Suppressor macrophage treated with lipopolysaccharide for 4 hours (primary cell): ENCODE measurements at regions not wholly inside any gene's neighbourhood (a gene's known extent, or its start where the extent isn't known, plus 50 kb on each side); places are given as distances from the start of the nearest gene placed in this dataset.
"Not testable (repeated sequence)": the region's sequence is repeated elsewhere in the genome, so short reads cannot be mapped to it uniquely, and the experiment has no call there.

Experiments used
- DNase-seq: peaks from one replicate; pipeline ENCODE4 v3.0.0-alpha.2; 2020

DNA sequence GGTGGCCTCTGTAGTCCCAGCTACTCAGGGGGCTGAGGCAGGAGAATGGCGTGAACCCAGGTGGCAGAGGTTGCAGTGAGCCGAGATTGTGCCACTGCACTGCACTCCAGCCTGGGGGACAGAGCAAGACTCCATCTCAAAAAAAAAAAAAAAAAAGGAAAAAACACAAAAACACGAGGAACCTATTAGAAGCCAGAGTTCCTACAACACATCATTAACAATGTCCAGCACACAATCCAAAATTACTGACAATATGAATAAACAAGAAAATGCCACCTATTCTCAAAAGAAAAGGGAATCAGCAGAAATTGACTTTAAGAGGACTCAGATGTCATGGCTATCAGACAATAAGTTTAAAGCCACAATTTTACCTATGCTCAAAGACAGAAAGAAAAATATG, 57.3 kb upstream of the HS3ST3A1 start:
- not testable (repeated sequence) for DNase-seq

DNA sequence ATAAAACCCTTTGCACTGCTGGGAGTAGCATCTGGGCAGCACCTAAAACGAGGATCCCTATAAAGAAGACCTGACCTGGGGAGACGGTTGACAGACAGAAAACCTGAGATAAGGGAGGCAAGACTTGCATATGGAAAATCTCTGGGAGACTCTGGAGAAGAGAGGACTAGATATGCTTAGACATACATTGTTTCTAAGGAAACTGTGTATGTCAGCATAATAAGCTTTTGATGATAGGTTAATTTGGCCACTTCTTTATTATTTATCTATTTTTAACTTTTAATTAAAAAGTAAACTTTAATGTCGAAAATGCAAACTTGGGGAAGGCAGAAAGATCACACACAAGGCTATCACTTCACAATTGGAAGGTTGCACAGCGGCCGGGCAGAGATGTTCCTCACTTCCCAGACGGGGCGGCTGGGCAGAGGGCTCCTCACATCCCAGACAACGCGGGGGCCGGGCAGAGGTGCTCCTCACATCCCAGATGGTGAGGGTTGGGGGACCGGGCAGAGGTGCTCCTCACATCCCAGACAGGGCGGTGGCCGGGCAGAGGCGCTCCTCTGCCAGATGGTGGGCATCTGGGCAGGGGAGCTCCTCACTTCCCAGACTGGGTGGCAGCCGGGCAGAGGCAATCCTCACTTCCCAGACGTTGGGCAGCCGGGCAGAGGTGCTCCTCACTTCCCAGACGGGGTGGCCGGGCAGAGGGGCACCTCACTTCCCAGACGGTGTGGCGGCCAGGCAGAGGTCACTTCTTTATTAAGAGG, 64.3 kb upstream of the HS3ST3A1 start:
- DNase-seq = no peak

- DNase-seq = no peak
These were observed 69.6 kb upstream of the HS3ST3A1 start for GRCh38 chr17:13671341-13671740.

DNA sequence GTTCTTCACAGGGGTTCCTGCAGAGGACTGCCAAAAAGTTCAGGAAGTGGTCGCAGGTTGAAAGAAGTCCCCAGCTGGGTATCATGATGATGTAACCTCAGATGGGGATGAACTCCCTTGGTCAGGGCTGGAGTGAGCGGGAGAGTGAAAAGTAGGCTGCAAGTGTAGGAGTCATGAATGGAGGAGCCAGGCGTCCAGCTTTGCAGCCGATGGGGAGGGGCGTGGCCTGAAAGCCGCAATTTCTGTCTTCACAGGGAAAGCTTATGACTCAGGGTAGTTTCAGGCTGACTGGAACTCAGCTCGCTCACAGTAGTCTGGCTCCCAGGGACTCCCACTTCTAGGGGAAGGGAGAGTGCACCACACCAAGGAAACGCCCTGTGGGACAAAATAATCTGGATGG, 70.0 kb upstream of the HS3ST3A1 start:
- DNase-seq = no peak

- DNase-seq = no peak
These were observed 76.6 kb upstream of the HS3ST3A1 start for GRCh38 chr17:13678361-13678760.

DNA sequence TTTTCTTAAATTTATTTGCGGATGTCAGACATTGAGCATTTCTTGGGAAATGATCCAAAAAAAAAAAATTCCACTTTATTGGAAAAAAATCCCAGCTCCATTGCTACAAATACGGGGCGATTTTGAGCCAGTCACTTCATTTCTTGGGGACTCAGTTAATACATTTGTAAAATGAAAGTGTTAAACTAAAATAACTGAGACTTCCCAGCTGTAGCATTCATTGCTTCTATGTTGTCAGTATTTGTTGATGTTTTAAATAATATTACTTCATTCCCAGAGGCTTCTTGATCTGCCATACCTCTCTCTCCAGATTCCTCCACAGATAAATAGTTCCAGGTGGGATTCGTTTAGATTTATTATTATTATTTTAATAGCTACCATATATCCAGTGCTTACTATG, 77.1 kb upstream of the HS3ST3A1 start:
- no peak for DNase-seq

DNA sequence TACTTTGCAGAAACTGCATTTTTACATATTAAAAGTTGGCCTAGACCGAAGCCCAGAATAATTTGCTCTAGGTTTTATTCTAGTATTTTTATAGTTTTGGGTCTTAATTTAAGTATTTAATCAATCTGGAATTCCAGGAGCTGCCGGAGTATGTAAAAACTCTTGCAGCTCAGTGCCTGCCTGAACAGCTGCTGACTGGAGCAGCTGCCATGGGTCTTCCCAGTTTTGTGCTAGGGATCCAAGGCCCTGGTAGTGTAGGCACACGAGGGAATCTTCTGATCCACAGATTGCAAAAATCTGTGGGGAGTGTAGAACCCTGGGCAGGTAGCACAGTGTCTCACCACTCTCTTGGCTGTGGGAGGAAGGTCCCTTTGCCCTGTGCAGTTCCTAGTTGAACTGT, 87.0 kb upstream of the HS3ST3A1 start:
- DNase-seq = no peak

- no peak for DNase-seq
These were observed 89.1 kb upstream of the HS3ST3A1 start for GRCh38 chr17:13690806-13691205.

DNA sequence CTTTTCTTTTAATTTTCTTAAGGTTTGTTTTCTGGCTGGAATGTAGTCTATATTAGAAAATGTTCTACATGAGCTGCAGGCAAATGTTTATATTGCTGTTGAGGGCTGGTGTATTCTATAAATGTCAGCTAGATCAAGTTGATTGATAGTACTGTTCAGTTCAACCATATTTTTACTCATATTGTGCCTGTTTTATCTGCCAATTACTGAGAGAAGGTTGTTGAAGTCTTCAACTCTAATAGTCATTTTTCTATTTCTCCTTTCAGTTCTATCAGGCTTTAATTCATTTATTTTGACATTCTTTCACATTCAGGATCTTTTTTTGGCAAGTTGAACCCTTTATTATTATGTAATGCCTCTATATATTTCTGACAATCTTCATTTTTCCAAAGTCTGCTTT, 93.2 kb upstream of the HS3ST3A1 start:
- DNase-seq = no peak

DNA sequence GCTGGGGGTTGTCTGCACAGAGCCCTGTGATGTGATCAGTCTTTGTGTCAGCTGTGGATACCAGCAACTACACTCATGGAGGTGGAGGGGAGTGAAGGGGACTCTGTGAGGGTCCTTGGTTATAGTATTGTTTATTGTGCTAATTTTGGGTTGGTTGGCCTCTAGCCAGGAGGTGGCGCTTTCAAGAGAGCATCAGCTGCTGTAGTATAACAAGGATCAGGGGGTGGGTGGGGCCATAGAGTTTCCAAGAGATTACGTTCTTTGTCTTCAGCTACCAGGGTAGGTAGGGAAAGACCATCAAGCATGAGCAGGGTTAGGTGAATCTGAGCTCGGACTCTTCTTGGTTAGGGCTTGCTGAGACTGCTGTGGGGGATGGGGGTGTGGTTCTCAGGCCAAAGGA, 97.1 kb upstream of the HS3ST3A1 start:
- no peak for DNase-seq

- no peak for DNase-seq
These were observed 97.5 kb upstream of the HS3ST3A1 start for GRCh38 chr17:13699261-13699660.

- DNase-seq = no peak
These were observed 100.5 kb upstream of the HS3ST3A1 start for GRCh38 chr17:13702266-13702665.

DNA sequence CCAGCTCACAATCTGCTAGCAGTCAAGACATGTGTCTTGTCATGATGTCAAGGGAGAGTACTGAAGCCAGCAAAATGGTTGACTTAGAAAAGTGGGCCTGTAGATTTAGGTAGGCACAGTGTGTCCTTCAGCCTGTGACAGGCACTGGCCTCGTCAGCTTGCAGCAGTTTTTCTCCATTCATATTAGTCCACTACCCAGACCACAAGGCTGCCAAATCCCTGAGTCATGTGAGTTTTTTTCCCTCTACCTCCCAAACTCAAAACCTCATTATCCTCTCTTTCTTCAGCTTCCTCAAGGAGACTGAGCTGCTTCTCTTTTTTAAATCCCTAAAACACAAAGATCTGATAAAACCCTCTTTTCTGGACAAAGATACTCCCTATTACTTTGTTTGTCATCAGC, 102.6 kb upstream of the HS3ST3A1 start:
- DNase-seq = no peak

- DNase-seq = no peak
These were observed 103.5 kb upstream of the HS3ST3A1 start for GRCh38 chr17:13705221-13705620.

DNA sequence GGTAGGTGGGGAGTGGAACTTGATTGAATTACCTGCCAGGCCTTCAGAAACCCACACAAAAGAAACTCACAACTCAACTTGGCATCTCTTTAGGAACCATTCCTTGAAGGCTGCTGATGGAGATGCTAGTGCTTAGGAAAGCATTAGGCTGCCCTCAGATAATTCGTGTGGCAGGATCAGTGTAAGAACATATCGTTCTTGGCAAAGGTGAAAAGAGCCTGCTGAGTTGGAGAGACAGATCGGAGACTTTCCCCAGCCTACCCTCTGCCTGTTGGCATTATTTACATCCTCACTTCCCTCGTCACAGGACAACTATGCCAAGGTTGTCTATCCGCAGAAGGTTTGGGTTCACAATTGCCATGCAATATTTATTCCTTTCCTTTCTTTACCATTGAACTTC, 120.0 kb upstream of the HS3ST3A1 start:
- DNase-seq = no peak

GRCh38 chr17:13725288-13725990, 123.7 kb upstream of the HS3ST3A1 start:
- DNase-seq = no peak

DNA sequence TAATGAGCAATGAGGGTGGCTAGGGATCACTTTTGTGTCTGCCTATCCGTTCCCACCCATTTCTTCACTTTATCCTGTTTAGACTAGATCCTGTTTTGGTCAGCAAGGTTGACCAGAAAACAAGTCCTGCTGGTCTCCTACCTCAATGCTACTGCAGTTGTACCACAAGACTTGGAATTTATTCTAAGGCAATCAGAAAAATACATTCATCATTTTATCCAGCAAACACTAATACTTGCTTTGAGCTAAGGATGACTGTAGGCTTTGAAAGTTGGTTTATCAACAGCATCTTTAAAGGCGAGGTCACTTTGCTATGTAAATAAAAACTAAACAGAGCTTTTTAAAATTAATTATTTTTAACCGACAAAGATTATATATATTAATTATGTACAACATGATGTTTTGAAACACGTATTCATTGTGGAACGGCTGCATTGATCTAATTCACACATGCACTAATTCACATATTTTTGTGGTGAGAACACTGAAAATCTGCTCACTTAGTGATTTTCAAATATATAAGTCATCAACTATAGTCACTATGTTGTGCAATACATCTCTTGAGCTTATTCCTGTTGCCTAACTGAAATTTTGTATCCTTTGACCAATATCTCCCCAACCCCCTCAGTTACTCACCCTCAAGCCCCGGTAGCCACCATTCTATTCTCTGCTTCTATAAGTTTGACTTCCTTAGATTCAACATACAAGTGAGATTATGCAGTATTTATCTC, 125.9 kb upstream of the HS3ST3A1 start:
- DNase-seq = peak; percentile 16

DNA sequence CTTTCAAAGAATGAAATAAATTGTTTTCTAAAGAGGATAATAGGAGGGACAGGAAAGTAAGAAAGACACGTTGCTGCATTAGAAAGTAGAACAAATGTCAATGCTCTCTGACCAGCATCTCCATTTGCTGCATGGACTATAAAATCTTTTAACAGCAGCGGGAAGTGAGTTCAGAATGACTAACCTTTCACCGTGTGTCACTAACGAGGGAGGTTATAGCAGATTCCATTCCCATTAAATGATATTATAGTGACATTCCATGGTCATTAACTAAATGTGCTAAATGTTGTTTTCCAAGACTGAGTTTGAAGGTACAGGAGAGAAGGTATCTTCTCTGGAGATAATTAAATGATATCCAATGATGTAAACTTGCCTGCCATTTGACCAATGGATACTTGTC, 127.1 kb upstream of the HS3ST3A1 start:
- no peak for DNase-seq

GRCh38 chr17:13729466-13730134, 127.9 kb upstream of the HS3ST3A1 start:
- no peak for DNase-seq

GRCh38 chr17:13734880-13735279, 133.2 kb upstream of the HS3ST3A1 start:
- no peak for DNase-seq

DNA sequence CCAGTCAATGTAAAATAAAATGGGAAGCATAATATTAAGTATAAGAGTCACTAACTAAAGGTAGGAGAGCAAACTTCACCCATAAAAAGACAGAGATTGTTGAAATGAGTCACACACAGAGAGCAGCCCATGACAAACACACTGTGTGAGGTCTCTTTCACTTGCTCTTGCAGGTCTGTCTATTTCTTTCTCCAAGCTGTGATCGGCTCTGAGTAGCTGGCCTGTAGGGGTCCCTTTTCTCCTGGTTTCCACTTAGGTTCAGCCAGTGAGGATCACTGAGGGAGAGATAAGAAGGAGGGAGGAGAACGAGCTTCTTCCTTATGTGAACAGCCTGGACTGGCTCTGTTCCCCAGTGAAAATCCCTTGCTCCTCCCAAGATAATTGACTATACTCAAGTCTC, 133.7 kb upstream of the HS3ST3A1 start:
- DNase-seq = no peak

DNA sequence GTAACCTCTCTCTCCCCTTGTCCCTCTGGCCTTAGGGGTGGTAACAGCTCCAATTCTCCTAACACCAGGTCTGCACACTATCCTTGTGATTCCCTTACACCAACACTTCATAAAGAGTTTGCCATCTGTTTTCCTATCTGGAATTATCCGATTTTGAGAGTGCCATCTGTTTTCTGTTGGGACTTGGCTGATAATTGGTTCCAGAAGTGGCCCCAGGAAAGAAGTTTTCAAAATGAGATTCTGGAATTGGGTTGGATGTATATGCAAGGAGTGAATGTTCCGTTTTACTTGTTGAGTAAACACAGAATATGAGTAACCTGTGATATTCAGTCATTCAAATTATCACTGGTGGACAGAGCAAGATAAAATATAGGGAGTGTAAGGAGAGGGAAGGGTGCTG, 134.1 kb upstream of the HS3ST3A1 start:
- no peak for DNase-seq

DNA sequence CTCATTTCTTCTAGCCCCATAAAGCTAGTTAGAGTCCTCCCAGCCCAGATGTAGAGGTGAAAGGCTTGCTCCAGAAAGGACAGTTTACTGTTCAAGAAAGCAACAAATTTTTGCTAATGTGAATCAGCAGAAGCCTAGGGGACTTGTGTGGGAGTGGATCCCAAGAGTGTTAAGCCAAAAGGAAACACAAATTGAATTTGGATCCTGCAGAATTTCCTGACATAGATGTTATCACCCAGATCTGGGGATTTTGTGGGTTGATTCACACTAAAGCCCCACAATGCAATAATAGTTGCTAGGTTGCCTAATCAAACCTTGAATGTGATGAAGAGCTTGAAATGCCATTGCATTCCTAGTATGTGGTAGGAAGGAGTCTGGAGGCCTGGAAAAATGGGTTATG, 135.2 kb upstream of the HS3ST3A1 start:
- DNase-seq = no peak
